ENCODE measurements at regions not wholly inside any gene's neighbourhood (a gene's known extent, or its start where the extent isn't known, plus 50 kb on each side); places are given as distances from the start of the nearest gene placed in this dataset.

- no peak for DNase-seq
Measured at GRCh38 chr11:92386577-92386976, 162.0 kb downstream of the FAT3 start.

DNA sequence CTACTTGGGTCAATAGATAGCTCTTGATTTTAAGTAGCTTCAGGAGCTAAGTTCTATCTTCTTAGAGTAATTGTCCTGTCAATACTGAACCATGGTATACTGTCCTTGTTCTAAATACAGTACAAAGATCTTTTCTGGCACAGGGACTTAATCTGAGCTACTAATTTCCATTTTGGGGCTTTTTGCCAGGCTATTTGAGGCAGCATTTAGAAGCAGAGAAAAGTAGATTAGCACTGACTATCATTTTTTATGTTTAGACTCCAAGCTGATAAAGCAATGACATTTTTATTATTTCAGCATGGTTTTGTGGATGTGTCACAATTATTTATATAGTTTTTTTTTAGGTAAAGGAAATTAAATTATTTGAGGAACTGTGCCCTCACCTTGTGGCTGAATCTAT is 163.2 kb downstream of the FAT3 start:
- DNase-seq: no peak

- DNase-seq: no peak
Measured at GRCh38 chr11:92388380-92388779, 163.8 kb downstream of the FAT3 start.

DNA sequence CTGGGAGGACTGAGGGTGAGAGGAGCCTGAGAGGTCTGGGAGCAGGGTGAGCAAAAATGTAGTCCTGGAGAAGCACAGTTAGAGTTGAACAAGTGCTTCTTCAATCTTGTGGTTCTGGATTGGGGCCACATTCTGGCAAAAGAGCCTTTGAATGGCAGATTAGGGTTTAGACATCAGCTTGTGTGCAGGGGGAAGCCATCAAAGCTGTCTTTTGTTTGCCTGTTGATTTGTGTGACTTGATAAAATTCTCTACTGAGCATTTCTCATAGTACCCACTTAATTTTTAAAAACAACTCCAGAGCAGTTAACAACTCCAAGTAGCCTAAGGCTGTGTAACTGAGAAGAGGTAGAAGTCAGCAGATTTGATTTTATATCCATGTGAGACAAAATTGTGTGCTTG is 166.2 kb downstream of the FAT3 start:
- DNase-seq: no peak

DNA sequence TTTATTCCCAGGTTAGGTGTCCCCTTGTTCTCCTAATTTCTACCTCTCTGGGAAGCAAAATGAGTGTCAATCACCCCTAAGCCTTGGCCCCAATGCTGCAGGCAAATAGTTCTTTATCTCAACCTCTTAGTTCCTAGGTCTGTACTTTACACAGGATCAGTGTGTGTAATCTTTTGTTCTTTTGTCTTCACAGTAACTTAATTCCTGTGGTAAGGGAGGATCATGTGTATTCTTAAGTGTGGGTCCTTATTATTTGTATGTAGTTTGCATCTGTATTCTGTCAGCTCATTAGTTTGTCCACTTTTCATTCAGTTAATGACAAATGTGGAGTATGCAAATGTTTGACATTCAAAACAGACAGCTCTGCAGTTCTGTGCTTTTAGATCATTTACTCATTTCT is 166.7 kb downstream of the FAT3 start:
- DNase-seq: no peak

DNA sequence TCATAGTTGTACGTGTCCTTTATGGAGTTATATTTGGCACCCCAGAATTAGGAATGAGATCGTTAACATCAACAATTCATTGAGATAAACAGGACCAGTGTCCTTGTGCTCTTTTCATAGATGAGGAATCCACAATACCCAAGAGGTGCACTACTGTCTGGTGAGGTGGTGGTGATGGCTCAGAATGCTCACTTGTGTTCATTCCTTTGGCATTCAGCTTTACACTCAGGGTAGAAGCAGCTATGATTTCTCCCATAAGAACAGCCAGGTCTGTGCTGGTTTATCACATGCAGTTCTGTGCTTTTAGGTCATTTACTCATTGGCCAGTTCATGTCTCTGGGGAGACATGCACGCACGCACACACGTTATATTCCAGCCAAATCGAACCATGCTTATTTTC is 167.2 kb downstream of the FAT3 start:
- DNase-seq: no peak

- DNase-seq: no peak
Measured at GRCh38 chr11:92393218-92393617, 168.6 kb downstream of the FAT3 start.

- no peak for DNase-seq
Measured at GRCh38 chr11:92396133-92396532, 171.5 kb downstream of the FAT3 start.

GRCh38 chr11:92397221-92397755 is 172.7 kb downstream of the FAT3 start:
- DNase-seq: no peak

DNA sequence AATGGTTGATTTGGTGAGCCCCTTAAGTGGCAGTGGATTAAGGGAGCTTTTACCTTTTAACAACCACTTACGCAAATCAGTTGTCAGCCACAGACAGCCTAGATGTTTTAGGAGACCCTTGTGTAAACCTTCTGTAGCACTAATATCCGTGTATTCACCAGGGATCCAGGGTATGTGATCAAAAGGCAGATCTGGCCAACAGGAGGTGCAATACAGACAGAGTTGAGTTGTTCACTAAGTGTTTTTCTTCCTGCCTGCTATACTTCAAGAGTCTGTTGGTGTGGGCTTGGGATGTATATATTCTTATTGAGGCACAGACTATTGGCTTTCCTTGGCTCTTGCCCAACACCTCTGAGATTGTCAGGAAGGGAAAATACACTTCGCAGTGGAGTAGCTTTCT is 175.1 kb downstream of the FAT3 start:
- no peak for DNase-seq

GRCh38 chr11:92401520-92401919 is 176.9 kb downstream of the FAT3 start:
- no peak for DNase-seq

DNA sequence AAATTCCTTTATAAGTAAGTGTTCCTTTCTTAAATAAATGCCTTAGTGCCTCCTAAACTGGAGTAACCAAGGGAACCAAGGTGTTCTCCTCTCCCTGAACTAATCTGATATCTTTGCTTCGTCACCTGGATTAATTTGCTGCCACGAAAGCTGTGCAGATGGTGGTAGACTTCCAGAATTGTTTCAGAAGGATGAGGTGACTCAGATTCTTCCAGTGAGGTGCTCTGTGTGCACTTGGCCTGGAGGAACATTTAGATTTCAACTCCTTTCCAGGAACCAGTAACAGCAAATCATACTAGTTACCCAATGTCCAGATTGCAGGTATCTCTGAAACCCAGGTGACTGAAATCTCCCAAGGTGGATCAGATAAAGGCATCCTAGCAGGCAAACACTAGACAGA is 181.9 kb downstream of the FAT3 start:
- no peak for DNase-seq

DNA sequence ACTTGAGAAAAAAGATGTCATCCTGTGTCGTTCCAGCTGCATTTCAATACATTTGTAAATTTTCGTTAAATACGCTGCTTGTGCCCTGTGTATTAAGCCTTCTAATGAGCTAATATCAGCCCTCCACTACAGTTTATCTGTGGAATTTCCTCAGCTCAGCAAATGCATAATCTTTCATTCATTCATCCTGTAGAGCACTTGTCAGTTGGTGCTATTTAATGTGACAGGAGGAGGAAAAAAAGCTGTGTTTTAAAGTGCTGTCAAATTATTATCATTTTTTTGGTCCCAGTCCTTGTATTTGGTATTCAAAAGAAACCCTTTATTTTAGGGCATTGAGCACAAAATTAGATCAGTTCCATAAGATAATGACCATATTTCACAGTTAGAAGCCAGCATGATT is 184.7 kb downstream of the FAT3 start:
- no peak for DNase-seq

- no peak for DNase-seq
Measured at GRCh38 chr11:92409956-92410355, 185.3 kb downstream of the FAT3 start.

DNA sequence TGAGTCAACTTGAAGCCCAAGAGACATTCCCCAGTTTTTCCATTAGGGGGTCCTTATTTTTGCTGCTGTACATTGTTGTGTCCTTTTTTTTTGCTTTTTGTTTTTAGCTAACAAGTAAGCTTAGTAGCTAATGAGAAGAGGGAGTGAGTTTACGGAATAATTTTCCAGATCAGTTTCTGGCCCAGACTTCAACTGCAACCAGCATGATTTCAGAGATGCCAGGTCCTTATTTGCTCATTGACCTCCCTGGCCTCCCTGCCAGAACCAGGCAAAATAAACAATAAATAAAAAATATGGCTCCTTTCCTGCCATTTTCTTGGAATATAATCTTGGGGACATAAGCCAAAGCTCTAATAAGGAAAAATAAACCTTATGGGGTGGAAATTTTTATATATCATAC is 185.9 kb downstream of the FAT3 start:
- DNase-seq: no peak

GRCh38 chr11:92411431-92411830 is 186.8 kb downstream of the FAT3 start:
- DNase-seq: no peak

DNA sequence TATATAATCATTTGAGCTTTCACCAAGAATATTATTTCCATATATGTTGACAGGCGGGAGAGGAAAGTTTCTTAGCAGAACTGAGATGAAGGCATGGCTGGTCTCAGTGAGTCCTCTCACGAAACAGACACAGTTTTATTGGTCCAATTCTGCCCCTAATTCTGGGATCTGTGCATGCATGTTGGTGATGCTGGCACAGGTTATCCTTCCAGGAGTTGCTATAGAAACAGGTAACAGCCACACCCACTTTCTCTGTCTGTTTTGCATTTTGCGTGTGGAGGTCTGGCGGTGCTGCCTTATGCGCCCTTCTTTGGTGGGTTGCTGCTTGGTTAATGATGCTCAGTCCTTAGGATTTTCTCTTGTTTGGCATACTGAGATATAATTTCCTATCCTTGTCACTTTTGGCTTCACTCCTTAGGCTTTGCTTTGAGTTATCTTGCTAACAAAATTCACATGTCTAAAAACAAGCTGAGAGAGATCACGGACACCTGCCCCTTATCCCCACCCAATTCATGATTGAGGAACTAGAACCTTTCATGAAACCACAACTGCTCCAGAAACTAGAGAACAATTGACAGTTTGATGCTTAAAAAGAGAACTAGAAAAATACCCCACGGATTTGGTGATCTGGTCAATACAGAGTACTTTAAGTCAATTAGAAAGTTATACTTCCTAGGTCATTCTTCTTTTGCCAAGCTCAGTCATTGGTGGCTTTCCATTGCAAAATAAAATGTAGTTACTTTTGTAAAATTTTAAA is 189.3 kb downstream of the FAT3 start:
- no peak for DNase-seq

- no peak for DNase-seq
Measured at GRCh38 chr11:92416971-92417725, 192.5 kb downstream of the FAT3 start.

DNA sequence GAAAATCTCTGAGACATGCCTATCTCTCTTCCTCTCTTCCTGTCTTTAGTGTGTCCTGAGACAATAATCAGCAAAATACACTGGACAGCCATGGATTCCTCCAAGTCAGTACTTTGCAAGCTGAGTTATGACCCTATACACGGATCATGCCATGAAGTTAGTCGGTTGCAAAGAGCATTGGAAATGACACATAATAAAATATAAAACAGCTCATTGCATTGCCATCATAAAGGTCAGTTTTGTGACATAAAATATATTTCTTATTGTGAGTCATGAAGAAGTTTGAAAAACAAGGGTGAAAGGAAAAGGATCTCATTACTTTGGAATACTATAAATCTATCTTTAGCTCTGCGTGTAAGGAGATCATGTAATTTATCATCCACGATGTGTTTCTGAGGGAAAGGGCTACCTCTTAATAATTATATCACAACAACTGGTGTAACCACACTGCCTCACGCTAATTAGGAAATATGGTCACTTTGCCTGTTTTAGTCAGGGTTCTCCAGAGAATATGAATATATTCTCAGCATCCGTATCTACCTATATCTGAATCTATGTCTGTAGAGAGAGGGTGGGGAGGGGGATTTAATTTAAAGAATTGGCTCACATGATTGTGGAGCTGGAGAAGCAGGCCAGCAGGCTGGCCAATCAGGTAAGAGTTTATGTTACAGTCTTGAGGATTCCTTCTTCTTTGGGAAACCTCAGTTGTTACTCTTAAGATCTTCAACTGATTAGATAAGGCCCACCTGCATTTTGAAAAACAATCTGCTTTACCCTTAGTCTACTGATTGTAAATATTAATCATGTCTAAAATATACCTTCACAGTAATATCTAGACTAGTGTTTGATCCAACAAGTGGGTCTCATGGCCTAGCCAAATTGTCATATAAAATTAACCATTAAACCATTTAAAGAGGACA is 198.8 kb downstream of the FAT3 start:
- DNase-seq: no peak

DNA sequence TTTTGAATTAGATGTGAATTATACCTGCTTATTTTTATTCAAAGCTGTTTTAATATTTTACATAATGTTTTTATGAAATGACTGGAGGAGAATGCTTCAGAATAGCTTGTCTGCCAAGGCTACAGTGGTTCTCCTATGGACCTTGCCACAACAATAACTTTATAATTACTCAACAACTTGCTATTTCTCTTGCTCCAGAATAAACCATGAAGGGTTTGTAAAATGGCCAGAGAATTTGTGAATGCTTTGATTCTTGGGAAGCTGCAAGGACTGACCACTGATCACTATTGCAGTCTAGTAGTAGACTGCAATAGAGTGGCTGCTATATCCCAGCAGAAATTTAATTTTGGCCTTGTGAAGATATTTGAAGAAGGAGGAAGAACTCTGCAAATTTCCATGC is 199.7 kb downstream of the FAT3 start:
- no peak for DNase-seq

DNA sequence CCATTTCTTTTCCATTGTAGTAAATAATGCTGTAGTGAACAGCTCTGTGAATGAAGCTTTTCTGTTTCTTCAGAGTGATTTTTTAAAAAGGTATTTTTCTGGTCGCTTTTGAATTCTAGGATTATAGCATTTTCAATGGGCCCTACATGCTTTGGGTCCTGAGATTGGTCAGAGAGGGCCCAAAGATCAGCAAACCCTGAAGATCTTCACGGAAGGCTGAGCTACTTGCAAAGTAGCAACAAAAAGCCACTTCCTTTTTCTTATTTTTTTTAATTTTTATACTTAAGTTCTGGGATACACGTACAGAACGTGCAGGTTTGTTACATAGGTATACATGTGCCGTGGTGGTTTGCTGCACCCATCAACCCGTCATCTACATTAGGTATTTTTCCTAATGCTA is 200.5 kb downstream of the FAT3 start:
- no peak for DNase-seq

- DNase-seq: no peak
Measured at GRCh38 chr11:92432515-92432914, 207.9 kb downstream of the FAT3 start.
